ENCODE measurements at regions not wholly inside any gene's neighbourhood (a gene's known extent, or its start where the extent isn't known, plus 50 kb on each side); places are given as distances from the start of the nearest gene placed in this dataset.

GRCh38 chr7:25311346-25311745, 83.1 kb upstream of the NPVF start:
- Histone ChIP-seq H3K4me2 (ENCODE audit: low read length) (no peak overlapping the region), H3F3A (ENCODE audit: low read length, unreplicated experiment) (no peaks in the 10 kb centered on the region), H3K9me2 (replicated peaks; ENCODE audit: low read length) (no peaks in the 10 kb centered on the region), H2AFZ (ENCODE audit: low read length) (no peak overlapping the region), H3K4me1 (ENCODE audit: insufficient read depth, low read length) (no peaks in the 10 kb centered on the region), H3K4me3 (ENCODE audit: low read length) (no peak overlapping the region), H3K27me3 (ENCODE audit: low read length) (peaks cover 66% of the 10 kb centered on the region), H3K27ac (ENCODE audit: low read length) (no peak overlapping the region), H3K36me3 (ENCODE audit: low read depth, low read length) (no peaks in the 10 kb centered on the region), H3K9ac (ENCODE audit: low read length) (no peak overlapping the region), H3K9me3 (ENCODE audit: low read length) (no peaks in the 10 kb centered on the region), H3K79me2 (ENCODE audit: low read length) (no peaks in the 10 kb centered on the region), H4K20me1 (ENCODE audit: low read length) (no peaks in the 10 kb centered on the region)
- TF ChIP-seq EZH2phosphoT487 (IDR thresholded peaks at IDR 0.05; ENCODE audit: borderline replicate concordance, low read length) (no peak), EZH2 (IDR thresholded peaks at IDR 0.05; ENCODE audit: low read length, unreplicated experiment) (no peak)
- TF ChIP-seq, protein P1, sequence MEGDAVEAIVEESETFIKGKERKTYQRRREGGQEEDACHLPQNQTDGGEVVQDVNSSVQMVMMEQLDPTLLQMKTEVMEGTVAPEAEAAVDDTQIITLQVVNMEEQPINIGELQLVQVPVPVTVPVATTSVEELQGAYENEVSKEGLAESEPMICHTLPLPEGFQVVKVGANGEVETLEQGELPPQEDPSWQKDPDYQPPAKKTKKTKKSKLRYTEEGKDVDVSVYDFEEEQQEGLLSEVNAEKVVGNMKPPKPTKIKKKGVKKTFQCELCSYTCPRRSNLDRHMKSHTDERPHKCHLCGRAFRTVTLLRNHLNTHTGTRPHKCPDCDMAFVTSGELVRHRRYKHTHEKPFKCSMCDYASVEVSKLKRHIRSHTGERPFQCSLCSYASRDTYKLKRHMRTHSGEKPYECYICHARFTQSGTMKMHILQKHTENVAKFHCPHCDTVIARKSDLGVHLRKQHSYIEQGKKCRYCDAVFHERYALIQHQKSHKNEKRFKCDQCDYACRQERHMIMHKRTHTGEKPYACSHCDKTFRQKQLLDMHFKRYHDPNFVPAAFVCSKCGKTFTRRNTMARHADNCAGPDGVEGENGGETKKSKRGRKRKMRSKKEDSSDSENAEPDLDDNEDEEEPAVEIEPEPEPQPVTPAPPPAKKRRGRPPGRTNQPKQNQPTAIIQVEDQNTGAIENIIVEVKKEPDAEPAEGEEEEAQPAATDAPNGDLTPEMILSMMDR (conservative IDR thresholded peaks at IDR 0.05; ENCODE audit: low read depth, low read length) = no peak
- DNase-seq (peak; percentile 38), ATAC-seq (0 out of 2 replicates have a peak, but pooled peaks have one; percentile 24)
- no TSS peak for BruUV-seq (replicated peaks)
- POLR2A ChIA-PET (ENCODE audit: unreplicated experiment) = no interaction called here
- intact Hi-C loops (cut with micrococcal nuclease) = no loop called here
- CTCF ChIA-PET = no interaction called here

DNA sequence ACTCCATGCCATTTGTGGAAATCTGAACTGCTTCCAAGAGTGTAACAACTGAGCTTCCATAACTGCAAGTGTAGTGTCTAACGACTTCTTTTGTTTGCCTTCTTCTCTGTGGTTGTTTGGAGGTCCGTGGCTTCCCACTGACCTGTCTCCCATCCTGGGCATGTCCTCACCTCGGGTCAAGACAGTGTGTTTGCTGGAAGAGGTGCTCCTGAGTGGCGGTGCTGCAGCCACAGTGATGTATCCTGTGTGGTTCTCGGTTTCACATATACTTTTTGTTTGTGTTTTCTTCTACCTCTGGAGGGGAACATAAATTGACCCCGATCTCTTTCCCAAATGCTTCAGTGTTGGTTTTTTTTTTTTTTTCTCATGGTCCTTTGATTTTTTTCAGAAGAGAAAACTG, 84.7 kb upstream of the NPVF start:
- ATAC-seq = no peak

DNA sequence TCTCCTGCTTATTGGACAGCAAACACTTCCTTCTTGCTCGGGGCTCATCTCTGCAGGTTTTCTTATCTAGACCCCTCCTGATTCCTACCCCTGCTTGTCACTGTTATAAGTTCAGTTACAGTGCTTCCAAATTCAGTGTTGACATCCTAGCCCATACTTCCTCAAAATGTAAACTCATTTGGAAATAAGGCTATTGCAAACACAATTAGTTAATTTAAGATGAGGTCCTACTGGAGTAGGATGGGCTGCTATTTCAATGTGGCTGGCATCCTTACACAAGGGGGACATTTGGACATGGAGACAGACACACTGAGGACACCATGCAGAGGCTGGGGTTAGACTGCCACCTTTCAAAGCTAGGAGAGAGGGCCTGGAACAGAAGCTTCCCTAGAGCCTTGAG, 85.2 kb upstream of the NPVF start:
- TF ChIP-seq, protein P1 (conservative IDR thresholded peaks at IDR 0.05; ENCODE audit: low read depth, low read length) = no peak
- no peak for TF ChIP-seq EZH2 (IDR thresholded peaks at IDR 0.05; ENCODE audit: low read length, unreplicated experiment)
- TF ChIP-seq EZH2phosphoT487 (IDR thresholded peaks at IDR 0.05; ENCODE audit: borderline replicate concordance, low read length) = no peak
- no peak overlapping the region for H2AFZ ChIP-seq (ENCODE audit: low read length)
- H4K20me1 ChIP-seq (ENCODE audit: low read length) = no peaks in the 10 kb centered on the region
- DNase-seq (no peak), ATAC-seq (no peak)
- H3K9me2 ChIP-seq (replicated peaks; ENCODE audit: low read length) = no peaks in the 10 kb centered on the region
- no peaks in the 10 kb centered on the region for H3F3A ChIP-seq (ENCODE audit: low read length, unreplicated experiment)
- H3K79me2 ChIP-seq (ENCODE audit: low read length) = no peaks in the 10 kb centered on the region
- no peak overlapping the region for H3K9ac ChIP-seq (ENCODE audit: low read length)
- no peak overlapping the region for H3K27ac ChIP-seq (ENCODE audit: low read length)
- H3K27me3 ChIP-seq (ENCODE audit: low read length) = peaks cover 53% of the 10 kb centered on the region
- no TSS peak for BruUV-seq (replicated peaks)
- intact Hi-C loops (cut with micrococcal nuclease) = no loop called here
- no peaks in the 10 kb centered on the region for H3K36me3 ChIP-seq (ENCODE audit: low read depth, low read length)
- H3K9me3 ChIP-seq (ENCODE audit: low read length) = no peaks in the 10 kb centered on the region
- no peak overlapping the region for H3K4me3 ChIP-seq (ENCODE audit: low read length)
- CTCF ChIA-PET = interaction anchor here (0.6 kb wide), 1 partner anchor 1848 kb away, joined by 12 read pairs; no protein-coding TSS in a partner anchor
- H3K4me1 ChIP-seq (ENCODE audit: insufficient read depth, low read length) = no peaks in the 10 kb centered on the region
- H3K4me2 ChIP-seq (ENCODE audit: low read length) = no peak overlapping the region
- POLR2A ChIA-PET (ENCODE audit: unreplicated experiment) = no interaction called here

More for the DNA sequence above, 84.7 kb upstream of the NPVF start:
- TF ChIP-seq, protein P1 (conservative IDR thresholded peaks at IDR 0.05; ENCODE audit: low read depth, low read length) = no peak
- TF ChIP-seq EZH2 (IDR thresholded peaks at IDR 0.05; ENCODE audit: low read length, unreplicated experiment) = no peak
- TF ChIP-seq EZH2phosphoT487 (IDR thresholded peaks at IDR 0.05; ENCODE audit: borderline replicate concordance, low read length) = no peak
- Histone ChIP-seq H3K9me2 (replicated peaks; ENCODE audit: low read length) (no peaks in the 10 kb centered on the region), H3K27ac (ENCODE audit: low read length) (no peak overlapping the region), H3F3A (ENCODE audit: low read length, unreplicated experiment) (no peaks in the 10 kb centered on the region), H3K4me3 (ENCODE audit: low read length) (no peak overlapping the region), H3K4me1 (ENCODE audit: insufficient read depth, low read length) (no peaks in the 10 kb centered on the region), H3K9ac (ENCODE audit: low read length) (no peak overlapping the region), H3K9me3 (ENCODE audit: low read length) (no peaks in the 10 kb centered on the region), H2AFZ (ENCODE audit: low read length) (no peak overlapping the region), H3K4me2 (ENCODE audit: low read length) (no peak overlapping the region), H3K36me3 (ENCODE audit: low read depth, low read length) (no peaks in the 10 kb centered on the region), H3K27me3 (ENCODE audit: low read length) (peaks cover 58% of the 10 kb centered on the region), H3K79me2 (ENCODE audit: low read length) (no peaks in the 10 kb centered on the region), H4K20me1 (ENCODE audit: low read length) (no peaks in the 10 kb centered on the region)
- POLR2A ChIA-PET (ENCODE audit: unreplicated experiment) = no interaction called here
- CTCF ChIA-PET = no interaction called here
- DNase-seq = no peak
- intact Hi-C loops (cut with micrococcal nuclease) = no loop called here
- BruUV-seq (replicated peaks) = no TSS peak

All from PC-3 (cell line).